HCT116 (cell line): ENCODE measurements at regions not wholly inside any gene's neighbourhood (a gene's known extent, or its start where the extent isn't known, plus 50 kb on each side); places are given as distances from the start of the nearest gene placed in this dataset.

Experiments
- ATAC-seq: fragments of 200-7000 bp; cut with Tn5 transposase; 2 replicates; pipeline ENCODE4 v1.9.1; 2020; ENCODE audit warnings: mild to moderate bottlenecking, moderate library complexity
- BruUV-seq: library from RNA; stranded (reverse); fragments of 400-500 nt; replicated peaks from 2 replicates; lab custom pipeline; 2021; lab: Mats Ljungman, UMichigan
- CTCF ChIA-PET: fragments of 300-600 bp; sonication (Branson Sonifier 250); formaldehyde crosslinking; loops from one replicate; lab custom pipeline; 2021; ENCODE audit warnings: antibody characterized with exemption; lab: Charles Lee
- POLR2A ChIA-PET: fragments of 300-600, 350-600 bp; sonication (Branson Sonifier 250); formaldehyde crosslinking; loops from one replicate; lab custom pipeline; 2021; ENCODE audit warnings: antibody characterized with exemption; lab: Charles Lee
- RAD21 ChIA-PET, 2 experiments: fragments of 300-600 bp; sonication (Branson Sonifier 250); formaldehyde crosslinking; loops; one replicate each; lab custom pipeline; 2023; ENCODE audit warnings: low total read pairs in 2 of 2; ENCODE audit not compliant: uncharacterized antibody in 2 of 2, unreplicated experiment in 2 of 2, low non-redundant PET in 1 of 2; lab: Charles Lee
- DNase-seq: peaks from one replicate; pipeline ENCODE4 v3.0.0-alpha.2; 2010; ENCODE audit warnings: low read depth, low spot score
- H2AFZ ChIP-seq: fragments of 200-600 bp; shearing (Covaris generic), sonication (generic); 2 replicates; pipeline ENCODE4 v1.6.1; 2017; ENCODE audit warnings: low read depth, mixed run types, mixed read lengths, antibody characterized with exemption, low read length; ENCODE audit not compliant: poor library complexity, severe bottlenecking
- H3K27ac ChIP-seq: 2 replicates; pipeline ENCODE4 v1.5.1; 2012; ENCODE audit warnings: low read depth, low read length
- H3K27me3 ChIP-seq: fragments of 200-600 bp; sonication (generic); 2 replicates; pipeline ENCODE4 v1.6.1; 2016; ENCODE audit warnings: mixed run types, low read length, mixed read lengths; ENCODE audit not compliant: insufficient read depth
- H3K36me3 ChIP-seq, 2 experiments: fragments of 200-500 bp in 1 of 2; fragments of 200-600 bp in 1 of 2; sonication (Bioruptor generic) in 1 of 2; sonication (generic) in 1 of 2; 2 replicates each; pipeline versions ENCODE4 v1.5.1 to v1.6.1; 2014 to 2016; ENCODE audit warnings: low read length in 2 of 2, inconsistent platforms in 1 of 2, mixed read lengths in 1 of 2, mixed run types in 1 of 2; ENCODE audit not compliant: insufficient read depth in 2 of 2, control insufficient read depth in 1 of 2
- H3K4me1 ChIP-seq, 2 experiments: fragments of 200-600 bp in 1 of 2; sonication (generic) in 1 of 2; 2 replicates each; pipeline versions ENCODE4 v1.5.1 to v1.6.1; 2012 to 2017; ENCODE audit warnings: low read length in 2 of 2, inconsistent platforms in 1 of 2, mild to moderate bottlenecking in 1 of 2, mixed read lengths in 1 of 2, mixed run types in 1 of 2, moderate library complexity in 1 of 2; ENCODE audit not compliant: insufficient read depth in 2 of 2, control insufficient read depth in 1 of 2
- H3K4me2 ChIP-seq: fragments of 200-600 bp; sonication (generic); 2 replicates; pipeline ENCODE4 v1.6.1; 2017; ENCODE audit warnings: mixed run types, low read length, mixed read lengths
- H3K4me3 ChIP-seq, 2 experiments: fragments of 200-600 bp in 1 of 2; sonication (generic) in 1 of 2; replicated peaks in 1 of 2; 2 replicates each; pipeline ENCODE4 v1.5.1; 2011 to 2016; ENCODE audit warnings: low read length in 2 of 2, control low read depth in 1 of 2, low read depth in 1 of 2, mild to moderate bottlenecking in 1 of 2, mixed read lengths in 1 of 2, mixed run types in 1 of 2
- H3K79me2 ChIP-seq: fragments of 200-600 bp; sonication (generic); 2 replicates; pipeline ENCODE4 v1.6.1; 2017; ENCODE audit warnings: mild to moderate bottlenecking, mixed run types, low read length, moderate library complexity, mixed read lengths; ENCODE audit not compliant: insufficient read depth
- H3K9ac ChIP-seq: fragments of 200-600 bp; sonication (generic); 2 replicates; pipeline ENCODE4 v1.6.1; 2016; ENCODE audit warnings: low read length, mixed read lengths
- H3K9me2 ChIP-seq: fragments of 200-600 bp; sonication (generic), shearing (Covaris generic); 2 replicates; pipeline ENCODE4 v1.6.1; 2017; ENCODE audit warnings: mixed run types, mild to moderate bottlenecking, moderate library complexity; ENCODE audit not compliant: insufficient read depth
- H3K9me3 ChIP-seq, 2 experiments: fragments of 200-500 bp in 1 of 2; fragments of 200-600 bp in 1 of 2; sonication (Bioruptor generic) in 1 of 2; sonication (generic) in 1 of 2; 2 replicates each; pipeline ENCODE4 v1.6.1; 2014 to 2017; ENCODE audit warnings: low read length in 2 of 2, mixed read lengths in 2 of 2, inconsistent platforms in 1 of 2, low read depth in 1 of 2, mild to moderate bottlenecking in 1 of 2, mixed run types in 1 of 2, moderate library complexity in 1 of 2; ENCODE audit not compliant: control insufficient read depth in 1 of 2, insufficient read depth in 1 of 2
- H4K20me1 ChIP-seq: fragments of 200-600 bp; sonication (generic), shearing (Covaris generic); 2 replicates; pipeline ENCODE4 v1.6.1; 2017; ENCODE audit warnings: mixed run types, mild to moderate bottlenecking, moderate library complexity; ENCODE audit not compliant: insufficient read depth
- CBX3 ChIP-seq: IDR thresholded peaks from 2 replicates; pipeline ENCODE4 v1.6.1; 2012; ENCODE audit warnings: low read depth
- CEBPB ChIP-seq: IDR thresholded peaks from 2 replicates; pipeline ENCODE4 v1.6.1; 2012; ENCODE audit warnings: low read depth
- ELF1 ChIP-seq: IDR thresholded peaks from 2 replicates; pipeline ENCODE4 v1.6.1; 2012; ENCODE audit warnings: low read depth, borderline replicate concordance
- FOSL1 ChIP-seq: IDR thresholded peaks from 2 replicates; pipeline ENCODE4 v1.6.1; 2012; ENCODE audit warnings: low read depth
- POLR2AphosphoS5 ChIP-seq: IDR thresholded peaks from 2 replicates; pipeline ENCODE4 v1.6.1; 2011; ENCODE audit warnings: mild to moderate bottlenecking, low read depth, low read length, moderate library complexity
- RAD21 ChIP-seq: IDR thresholded peaks from 2 replicates; pipeline ENCODE4 v1.6.1; 2012; ENCODE audit warnings: low read depth, mild to moderate bottlenecking
- SIN3A ChIP-seq: IDR thresholded peaks from 2 replicates; pipeline ENCODE4 v1.6.1; 2012; ENCODE audit warnings: low read depth
- TCF7L2 ChIP-seq: IDR thresholded peaks from 2 replicates; pipeline ENCODE4 v1.7.0; 2011; ENCODE audit warnings: borderline replicate concordance, inconsistent platforms; ENCODE audit not compliant: insufficient read depth, insufficient read length; ENCODE audit errors: extremely low read depth
- YY1 ChIP-seq: IDR thresholded peaks from 2 replicates; pipeline ENCODE4 v1.6.1; 2011; ENCODE audit warnings: low read length, low read depth, moderate library complexity, mild to moderate bottlenecking; ENCODE audit not compliant: insufficient replicate concordance; ENCODE audit errors: extremely low read depth
- intact Hi-C: fragments of 100-400 bp; cut with micrococcal nuclease; formaldehyde crosslinking; loops from 2 replicates; pipeline ENCODE4 v1.10.0; 2022
- TF ChIP-seq, protein P1 (sequence below): IDR thresholded peaks from 2 replicates; pipeline ENCODE4 v1.6.1; 2012
- TF ChIP-seq, protein P2 (sequence below), 3 experiments: fragments of 200-600 bp in 1 of 3; sonication (generic) in 1 of 3; IDR thresholded peaks in 2 of 3; conservative IDR thresholded peaks in 1 of 3; 2 replicates each; pipeline ENCODE4 v1.5.1; 2012 to 2017; ENCODE audit warnings: low read depth in 2 of 3, low read length in 2 of 3, antibody characterized with exemption in 1 of 3, borderline replicate concordance in 1 of 3, control low read depth in 1 of 3, mild to moderate bottlenecking in 1 of 3, mixed read lengths in 1 of 3, mixed run types in 1 of 3, moderate library complexity in 1 of 3; ENCODE audit not compliant: insufficient read depth in 1 of 3

- TF ChIP-seq, protein P1, sequence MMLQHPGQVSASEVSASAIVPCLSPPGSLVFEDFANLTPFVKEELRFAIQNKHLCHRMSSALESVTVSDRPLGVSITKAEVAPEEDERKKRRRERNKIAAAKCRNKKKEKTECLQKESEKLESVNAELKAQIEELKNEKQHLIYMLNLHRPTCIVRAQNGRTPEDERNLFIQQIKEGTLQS: no peak
- TF ChIP-seq POLR2AphosphoS5 (no peak), ELF1 (no peak)
- TF ChIP-seq, protein P2, sequence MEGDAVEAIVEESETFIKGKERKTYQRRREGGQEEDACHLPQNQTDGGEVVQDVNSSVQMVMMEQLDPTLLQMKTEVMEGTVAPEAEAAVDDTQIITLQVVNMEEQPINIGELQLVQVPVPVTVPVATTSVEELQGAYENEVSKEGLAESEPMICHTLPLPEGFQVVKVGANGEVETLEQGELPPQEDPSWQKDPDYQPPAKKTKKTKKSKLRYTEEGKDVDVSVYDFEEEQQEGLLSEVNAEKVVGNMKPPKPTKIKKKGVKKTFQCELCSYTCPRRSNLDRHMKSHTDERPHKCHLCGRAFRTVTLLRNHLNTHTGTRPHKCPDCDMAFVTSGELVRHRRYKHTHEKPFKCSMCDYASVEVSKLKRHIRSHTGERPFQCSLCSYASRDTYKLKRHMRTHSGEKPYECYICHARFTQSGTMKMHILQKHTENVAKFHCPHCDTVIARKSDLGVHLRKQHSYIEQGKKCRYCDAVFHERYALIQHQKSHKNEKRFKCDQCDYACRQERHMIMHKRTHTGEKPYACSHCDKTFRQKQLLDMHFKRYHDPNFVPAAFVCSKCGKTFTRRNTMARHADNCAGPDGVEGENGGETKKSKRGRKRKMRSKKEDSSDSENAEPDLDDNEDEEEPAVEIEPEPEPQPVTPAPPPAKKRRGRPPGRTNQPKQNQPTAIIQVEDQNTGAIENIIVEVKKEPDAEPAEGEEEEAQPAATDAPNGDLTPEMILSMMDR (IDR thresholded peaks at IDR 0.05 in 2 of 3, conservative IDR thresholded peaks at IDR 0.05 in 1 of 3; ENCODE audit: borderline replicate concordance in 1 of 3, insufficient read depth in 1 of 3, low read depth in 2 of 3, low read length in 2 of 3): no peak
Observed at GRCh38 chr1:9435153-9435636, 104.1 kb upstream of the SLC25A33 start (continued).

DNA sequence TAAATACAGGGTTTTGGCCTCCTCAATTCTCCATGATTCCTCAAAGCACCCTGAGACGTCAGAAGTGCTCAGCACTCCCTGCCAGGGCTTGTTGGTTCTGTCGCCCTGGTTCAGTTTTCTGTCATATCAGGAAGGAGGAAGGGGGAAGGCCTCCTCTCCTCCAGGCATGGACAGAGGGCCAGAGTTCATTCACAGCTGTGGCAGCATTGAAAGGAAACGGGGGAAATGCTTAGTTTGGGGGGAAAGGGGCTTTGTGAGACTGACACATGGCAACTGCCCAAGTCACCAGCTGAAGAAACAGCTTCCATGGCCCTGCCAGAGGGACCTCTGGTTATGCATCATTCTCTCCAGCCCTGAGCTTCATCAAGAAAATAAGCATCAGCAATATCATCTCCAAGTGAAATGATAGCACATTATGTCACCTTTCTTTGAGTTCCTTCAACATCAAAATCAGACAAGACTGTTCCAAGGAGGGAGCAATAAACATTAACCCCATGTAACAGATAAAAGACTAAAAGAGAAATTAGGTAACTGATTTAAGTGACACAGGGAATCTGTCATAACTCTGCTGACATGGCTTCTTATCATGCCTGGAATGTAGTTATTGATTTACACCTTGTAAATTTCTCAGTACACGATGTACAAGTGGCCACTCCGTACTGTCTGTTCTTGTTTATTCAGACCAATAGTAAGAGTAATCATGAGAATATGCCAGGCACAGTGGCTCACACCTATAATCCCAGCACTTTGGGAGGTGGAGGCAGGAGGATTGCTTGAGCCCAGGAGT is 103.2 kb upstream of the SLC25A33 start:
- Histone ChIP-seq H3K27me3 (no peaks in the 10 kb centered on the region), H2AFZ (no peak overlapping the region), H3K9ac (no peak overlapping the region), H3K27ac (no peak overlapping the region), H3K36me3 (no peaks in the 10 kb centered on the region), H4K20me1 (no peaks in the 10 kb centered on the region), H3K9me2 (no peaks in the 10 kb centered on the region), H3K79me2 (no peaks in the 10 kb centered on the region), H3K4me2 (no peak overlapping the region), H3K4me1 (no peaks in the 10 kb centered on the region), H3K4me3 (no peak overlapping the region), H3K9me3 (no peaks in the 10 kb centered on the region)
- intact Hi-C loops: no loop called here
- ChIA-PET POLR2A (no interaction called here), CTCF (no interaction called here), RAD21 (no interaction called here)
- ATAC-seq: no peak
- no TSS peak for BruUV-seq
- no peak for DNase-seq
- no peak for TF ChIP-seq SIN3A
- no peak for TF ChIP-seq RAD21
- no peak for TF ChIP-seq CBX3
- no peak for TF ChIP-seq FOSL1
- TF ChIP-seq CEBPB: no peak
- no peak for TF ChIP-seq YY1
- TF ChIP-seq TCF7L2: no peak
